Left lung (tissue), 4 donors: ENCODE measurements at regions not wholly inside any gene's neighbourhood (a gene's known extent, or its start where the extent isn't known, plus 50 kb on each side); places are given as distances from the start of the nearest gene placed in this dataset.

ENCODE experiments used
- ATAC-seq: fragments of 200-7000 bp; cut with Tn5 transposase; one replicate; pipeline ENCODE4 v1.9.1; 2020; ENCODE audit warnings: moderate library complexity
- DNase-seq, 4 donors: peaks; one replicate each; pipeline ENCODE4 v3.0.0-alpha.2; 2013 to 2020
- H3K27ac ChIP-seq, 2 donors: fragments of 200-600 bp; sonication (generic) in 1 of 2; one replicate each; pipeline versions ENCODE4 v1.5.0 to v1.8.0; 2020 to 2021
- H3K27me3 ChIP-seq, 2 donors: fragments of 200-600 bp; sonication (generic) in 1 of 2; one replicate each; pipeline versions ENCODE4 v1.5.0 to v1.8.0; 2020 to 2021
- H3K36me3 ChIP-seq, 2 donors: fragments of 200-600 bp; sonication (generic) in 1 of 2; one replicate each; pipeline versions ENCODE4 v1.5.0 to v1.8.0; 2020 to 2021
- H3K4me1 ChIP-seq, 2 donors: fragments of 200-600 bp; one replicate each; pipeline ENCODE4 v1.8.0; 2021
- H3K4me3 ChIP-seq, 2 donors: fragments of 200-600 bp; sonication (generic) in 1 of 2; one replicate each; pipeline versions ENCODE4 v1.5.0 to v1.8.0; 2020 to 2021; ENCODE audit warnings: mild to moderate bottlenecking in 1 of 2
- H3K9me3 ChIP-seq, 2 donors: fragments of 200-600 bp; sonication (generic) in 1 of 2; one replicate each; pipeline versions ENCODE4 v1.5.0 to v1.8.0; 2020 to 2021
- intact Hi-C, 2 donors: fragments of 100-400 bp; cut with DNase I; formaldehyde crosslinking; loops; one replicate each; pipeline versions ENCODE4 v1.11.2 to v1.14.2; 2022
- TF ChIP-seq, protein P1 (sequence below), 2 donors: fragments of 200-600 bp; sonication (generic) in 1 of 2; IDR thresholded peaks; one replicate each; pipeline versions ENCODE4 v1.5.0 to v1.8.0; 2021; ENCODE audit warnings: antibody characterized with exemption in 2 of 2
- donor health status: DM: no; HTN: yes; CAD: no.
- donor health status: DM: no; HTN: no; CAD: no.

DNA sequence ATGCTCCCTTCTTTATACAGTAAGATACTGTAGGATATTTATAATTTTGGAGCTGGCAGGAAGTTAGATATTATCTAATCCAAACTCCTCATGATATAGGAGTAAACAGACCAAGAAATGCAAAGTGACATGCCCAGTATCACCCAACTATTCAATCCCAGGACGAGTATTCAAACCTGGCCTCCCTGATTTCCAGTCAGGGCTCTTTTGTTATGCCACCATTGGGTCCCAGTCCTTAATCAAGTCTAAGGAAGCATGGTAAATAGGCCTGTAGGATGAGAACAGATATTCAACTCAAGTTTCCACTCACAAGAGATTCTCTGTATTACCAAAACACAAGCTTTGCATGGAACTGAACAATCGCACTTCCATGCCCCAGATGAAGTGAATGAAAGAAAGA is 484.0 kb upstream of the API5 start:
- H3K4me1 ChIP-seq: no peaks in the 10 kb centered on the region
- H3K27me3 ChIP-seq: no peaks in the 10 kb centered on the region
- H3K4me3 ChIP-seq: no peak overlapping the region
- ATAC-seq (no peak), DNase-seq (no peak)
- H3K36me3 ChIP-seq: no peaks in the 10 kb centered on the region
- intact Hi-C loops: no loop called here
- no peak overlapping the region for H3K27ac ChIP-seq
- H3K9me3 ChIP-seq: no peaks in the 10 kb centered on the region
- TF ChIP-seq, protein P1, sequence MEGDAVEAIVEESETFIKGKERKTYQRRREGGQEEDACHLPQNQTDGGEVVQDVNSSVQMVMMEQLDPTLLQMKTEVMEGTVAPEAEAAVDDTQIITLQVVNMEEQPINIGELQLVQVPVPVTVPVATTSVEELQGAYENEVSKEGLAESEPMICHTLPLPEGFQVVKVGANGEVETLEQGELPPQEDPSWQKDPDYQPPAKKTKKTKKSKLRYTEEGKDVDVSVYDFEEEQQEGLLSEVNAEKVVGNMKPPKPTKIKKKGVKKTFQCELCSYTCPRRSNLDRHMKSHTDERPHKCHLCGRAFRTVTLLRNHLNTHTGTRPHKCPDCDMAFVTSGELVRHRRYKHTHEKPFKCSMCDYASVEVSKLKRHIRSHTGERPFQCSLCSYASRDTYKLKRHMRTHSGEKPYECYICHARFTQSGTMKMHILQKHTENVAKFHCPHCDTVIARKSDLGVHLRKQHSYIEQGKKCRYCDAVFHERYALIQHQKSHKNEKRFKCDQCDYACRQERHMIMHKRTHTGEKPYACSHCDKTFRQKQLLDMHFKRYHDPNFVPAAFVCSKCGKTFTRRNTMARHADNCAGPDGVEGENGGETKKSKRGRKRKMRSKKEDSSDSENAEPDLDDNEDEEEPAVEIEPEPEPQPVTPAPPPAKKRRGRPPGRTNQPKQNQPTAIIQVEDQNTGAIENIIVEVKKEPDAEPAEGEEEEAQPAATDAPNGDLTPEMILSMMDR (IDR thresholded peaks at IDR 0.05): no peak

DNA sequence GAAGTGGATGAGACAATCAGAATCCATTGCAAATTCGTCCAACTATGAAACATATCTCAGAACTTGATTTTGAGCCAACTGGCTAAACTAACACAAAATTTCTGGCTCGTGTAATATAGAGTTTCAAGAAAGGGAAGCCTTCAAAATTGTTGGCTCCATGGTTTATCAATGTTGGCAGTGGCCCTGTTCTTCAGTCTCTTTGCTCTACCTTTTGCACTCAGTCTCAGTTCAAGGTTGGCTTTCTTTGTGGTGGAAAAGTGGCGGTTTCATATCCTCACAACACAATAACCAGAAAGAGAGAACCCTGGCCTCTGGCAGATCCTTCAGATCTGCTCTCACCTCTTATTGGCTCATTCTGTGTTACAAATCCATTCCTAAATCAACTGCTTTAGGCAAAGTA is 473.8 kb upstream of the API5 start:
- ATAC-seq (no peak), DNase-seq (peak in 1 of 4 donors; percentile 10)
- Histone ChIP-seq H3K27ac (no peak overlapping the region), H3K36me3 (no peaks in the 10 kb centered on the region), H3K27me3 (no peaks in the 10 kb centered on the region), H3K4me1 (no peaks in the 10 kb centered on the region), H3K9me3 (no peaks in the 10 kb centered on the region), H3K4me3 (no peak overlapping the region)
- intact Hi-C loops: no loop called here
- TF ChIP-seq, protein P1 (IDR thresholded peaks at IDR 0.05): no peak

DNA sequence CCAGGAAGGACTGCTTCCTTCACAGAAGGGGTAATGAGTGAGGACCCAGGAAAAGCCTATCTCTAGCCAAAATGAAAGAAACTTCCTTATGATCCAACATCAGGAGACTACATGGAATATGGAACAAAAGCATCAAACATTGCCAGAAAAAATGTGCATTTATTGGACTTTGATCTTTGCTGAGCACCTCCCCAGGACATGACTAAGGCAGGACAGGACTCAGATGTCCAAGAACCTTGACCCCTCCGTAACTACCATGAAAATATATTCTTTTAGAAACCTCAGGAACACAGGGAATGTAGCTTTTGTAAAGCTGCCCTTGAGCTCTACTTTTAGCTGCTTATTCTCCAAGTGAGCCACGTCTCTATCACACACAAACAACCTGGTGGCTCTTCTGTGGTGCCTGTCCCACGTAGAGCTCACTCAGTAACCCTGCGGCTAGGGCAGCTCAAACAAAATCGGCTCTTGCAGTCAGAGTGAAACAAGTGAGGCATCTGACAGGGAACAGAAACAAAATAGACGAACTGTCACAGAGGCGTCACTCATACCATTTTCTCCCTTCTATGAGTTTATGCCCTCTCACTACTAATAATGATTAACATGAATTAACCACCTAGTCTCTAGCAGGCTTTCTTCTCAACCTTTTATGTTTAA is 471.5 kb upstream of the API5 start:
- Histone ChIP-seq H3K27ac (no peak overlapping the region), H3K4me3 (no peak overlapping the region), H3K27me3 (no peaks in the 10 kb centered on the region), H3K9me3 (no peaks in the 10 kb centered on the region), H3K36me3 (no peaks in the 10 kb centered on the region), H3K4me1 (no peaks in the 10 kb centered on the region)
- TF ChIP-seq, protein P1 (IDR thresholded peaks at IDR 0.05): no peak
- intact Hi-C loops: no loop called here
- DNase-seq (no peak), ATAC-seq (no peak)

DNA sequence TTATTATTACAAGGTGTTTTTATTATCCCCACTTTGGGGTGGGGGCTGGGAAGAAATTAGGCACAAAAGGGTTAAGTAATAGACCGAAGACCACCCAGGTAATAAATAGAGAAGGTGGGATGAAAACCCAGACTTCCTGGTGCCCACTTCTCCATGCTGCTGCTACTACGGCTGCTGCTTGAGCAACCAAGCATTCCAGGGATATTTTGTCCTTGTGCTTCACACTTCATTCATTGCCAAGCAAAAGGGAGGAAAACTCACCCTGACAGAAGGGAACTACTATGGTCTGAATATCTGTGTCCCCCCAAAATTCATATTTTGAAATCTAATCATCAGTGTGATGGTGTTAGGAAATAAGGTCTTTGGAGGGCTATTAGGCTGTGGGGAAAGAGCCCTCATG is 470.9 kb upstream of the API5 start:
- no peak for ATAC-seq
- no peak for DNase-seq
- H3K36me3 ChIP-seq: no peaks in the 10 kb centered on the region
- no peaks in the 10 kb centered on the region for H3K4me1 ChIP-seq
- no peak overlapping the region for H3K4me3 ChIP-seq
- no peaks in the 10 kb centered on the region for H3K9me3 ChIP-seq
- H3K27me3 ChIP-seq: no peaks in the 10 kb centered on the region
- intact Hi-C loops: no loop called here
- TF ChIP-seq, protein P1 (IDR thresholded peaks at IDR 0.05): no peak
- H3K27ac ChIP-seq: no peak overlapping the region

DNA sequence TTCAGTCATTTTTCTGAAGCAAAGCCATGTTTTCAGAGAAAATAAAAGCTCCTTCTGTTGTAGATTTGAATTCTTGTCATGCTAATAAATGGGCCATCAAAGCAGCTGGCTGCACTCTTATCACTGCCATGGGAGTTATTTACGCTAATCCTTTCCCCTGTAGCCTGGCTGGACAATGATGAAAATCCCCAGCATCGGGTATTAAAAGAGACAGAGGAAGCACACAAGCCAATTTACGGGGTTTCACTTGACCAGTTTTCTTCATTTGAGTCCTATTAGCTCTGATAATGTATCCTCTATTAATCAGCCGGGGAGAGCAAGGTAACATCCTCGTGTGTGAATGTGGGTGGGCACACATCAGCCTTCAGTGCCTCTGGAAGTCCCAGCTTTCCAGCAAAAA is 470.2 kb upstream of the API5 start:
- H3K36me3 ChIP-seq: no peaks in the 10 kb centered on the region
- no peaks in the 10 kb centered on the region for H3K9me3 ChIP-seq
- no peak overlapping the region for H3K27ac ChIP-seq
- ATAC-seq (no peak), DNase-seq (no peak)
- no peaks in the 10 kb centered on the region for H3K4me1 ChIP-seq
- no peak overlapping the region for H3K4me3 ChIP-seq
- intact Hi-C loops: no loop called here
- no peaks in the 10 kb centered on the region for H3K27me3 ChIP-seq
- TF ChIP-seq, protein P1 (IDR thresholded peaks at IDR 0.05): no peak
